Hematopoietic multipotent progenitor cell (in vitro differentiated cells): ENCODE measurements at regions not wholly inside any gene's neighbourhood (a gene's known extent, or its start where the extent isn't known, plus 50 kb on each side); places are given as distances from the start of the nearest gene placed in this dataset.
A peak's percentile ranks its signal among the peaks of the same experiment; 100 is the strongest.
"Not testable (repeated sequence)": the region's sequence is repeated elsewhere in the genome, so short reads cannot be mapped to it uniquely, and the experiment has no call there.

Experiments used
- DNase-seq, 3 donors: peaks; one replicate each; pipeline ENCODE4 v3.0.0-alpha.2; 2011 to 2015; ENCODE audit warnings: low read depth in 2 of 3, low spot score in 2 of 3

DNA sequence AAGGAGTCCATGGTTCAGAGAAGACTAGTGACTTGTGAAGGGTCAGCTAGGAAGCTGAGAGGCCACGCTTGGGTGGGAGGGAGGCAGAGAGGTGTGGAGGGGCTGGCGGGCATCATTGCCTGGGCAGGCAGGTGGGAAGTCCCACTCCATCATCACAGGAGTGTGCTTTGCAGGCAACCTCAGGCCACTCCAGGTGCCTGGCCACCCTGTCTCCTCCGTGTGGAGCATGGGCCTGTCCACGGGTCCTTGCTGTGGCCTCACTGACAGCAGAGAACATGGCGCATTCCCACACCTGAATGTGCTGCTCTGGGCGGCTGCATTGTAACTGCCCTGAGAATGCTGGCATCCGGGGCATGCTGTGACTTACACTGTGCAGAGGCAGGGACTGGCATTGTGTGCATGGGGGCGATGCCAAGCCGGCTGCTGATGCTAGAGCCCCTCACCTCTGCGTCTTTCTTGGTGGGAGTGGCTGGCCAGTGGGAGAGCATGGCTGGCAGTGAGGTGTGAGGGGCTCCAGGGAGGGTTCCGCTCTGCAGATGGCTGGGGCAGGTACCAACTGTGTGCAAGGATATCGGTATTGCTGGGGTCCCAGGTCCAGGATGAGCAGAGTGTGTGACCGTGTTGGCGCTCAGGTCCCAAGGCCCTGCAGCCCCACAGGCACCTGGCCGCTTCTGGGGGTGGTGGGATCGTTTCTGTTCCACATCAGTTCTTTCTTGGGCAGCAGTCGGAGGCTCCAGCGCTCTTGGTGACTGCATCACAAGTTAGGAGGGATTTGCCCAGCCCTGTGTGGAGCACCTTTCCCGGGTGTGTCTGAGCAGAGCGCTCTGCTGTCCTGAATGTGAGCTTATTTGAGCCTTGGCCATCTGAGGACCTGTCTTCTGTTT is 94.8 kb downstream of the NPIPB11 start:
- no peak for DNase-seq

GRCh38 chr16:29310852-29311314 is 95.6 kb downstream of the NPIPB11 start:
- DNase-seq = no peak

GRCh38 chr16:29310243-29310642 is 96.3 kb downstream of the NPIPB11 start:
- DNase-seq = not testable (repeated sequence)

- not testable (repeated sequence) for DNase-seq
These were observed 96.9 kb downstream of the NPIPB11 start for GRCh38 chr16:29309601-29310000.

DNA sequence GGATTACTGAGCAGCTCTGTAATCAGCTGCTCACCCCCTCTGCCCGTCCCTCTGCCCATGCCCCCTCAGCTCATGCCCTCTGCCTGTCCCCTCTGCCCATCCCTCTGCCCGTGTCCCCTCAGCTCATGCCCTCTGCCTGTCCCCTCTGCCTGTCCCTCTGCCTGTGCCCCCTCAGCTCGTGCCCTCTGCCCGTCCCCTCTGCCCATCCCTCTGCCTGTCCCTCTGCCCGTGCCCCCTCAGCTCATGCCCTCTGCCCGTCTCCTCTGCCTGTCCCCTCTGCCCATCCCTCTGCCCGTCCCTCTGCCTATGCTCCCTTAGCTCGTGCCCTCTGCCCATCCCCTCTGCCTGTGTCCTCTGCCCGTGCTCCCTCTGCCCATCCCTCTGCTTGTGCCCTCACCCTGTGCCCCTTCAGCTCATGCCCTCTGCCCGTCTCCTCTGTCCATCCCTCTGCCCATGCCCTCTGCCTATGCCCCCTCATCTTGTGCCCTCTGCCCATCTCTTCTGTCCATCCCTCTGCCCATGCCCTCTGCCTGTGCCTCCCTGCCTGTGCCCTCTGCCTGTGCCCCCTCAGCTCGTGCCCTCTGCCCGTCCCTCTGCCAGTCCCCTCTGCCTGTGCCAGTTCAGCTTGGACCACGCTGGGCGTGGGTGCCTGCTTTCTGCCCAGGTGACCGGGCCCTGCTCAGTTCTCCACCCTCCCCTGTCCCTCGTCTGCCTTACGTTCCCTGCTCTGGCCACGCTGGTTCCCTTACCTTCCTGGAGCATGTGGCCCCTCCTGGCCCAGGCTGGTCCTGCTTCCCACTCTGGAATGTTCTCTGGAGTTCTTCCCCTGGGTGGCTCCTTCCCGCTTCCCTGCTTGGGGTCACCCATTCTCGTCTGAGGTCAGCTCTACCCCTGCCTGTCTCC is 97.6 kb downstream of the NPIPB11 start:
- no peak for DNase-seq

DNA sequence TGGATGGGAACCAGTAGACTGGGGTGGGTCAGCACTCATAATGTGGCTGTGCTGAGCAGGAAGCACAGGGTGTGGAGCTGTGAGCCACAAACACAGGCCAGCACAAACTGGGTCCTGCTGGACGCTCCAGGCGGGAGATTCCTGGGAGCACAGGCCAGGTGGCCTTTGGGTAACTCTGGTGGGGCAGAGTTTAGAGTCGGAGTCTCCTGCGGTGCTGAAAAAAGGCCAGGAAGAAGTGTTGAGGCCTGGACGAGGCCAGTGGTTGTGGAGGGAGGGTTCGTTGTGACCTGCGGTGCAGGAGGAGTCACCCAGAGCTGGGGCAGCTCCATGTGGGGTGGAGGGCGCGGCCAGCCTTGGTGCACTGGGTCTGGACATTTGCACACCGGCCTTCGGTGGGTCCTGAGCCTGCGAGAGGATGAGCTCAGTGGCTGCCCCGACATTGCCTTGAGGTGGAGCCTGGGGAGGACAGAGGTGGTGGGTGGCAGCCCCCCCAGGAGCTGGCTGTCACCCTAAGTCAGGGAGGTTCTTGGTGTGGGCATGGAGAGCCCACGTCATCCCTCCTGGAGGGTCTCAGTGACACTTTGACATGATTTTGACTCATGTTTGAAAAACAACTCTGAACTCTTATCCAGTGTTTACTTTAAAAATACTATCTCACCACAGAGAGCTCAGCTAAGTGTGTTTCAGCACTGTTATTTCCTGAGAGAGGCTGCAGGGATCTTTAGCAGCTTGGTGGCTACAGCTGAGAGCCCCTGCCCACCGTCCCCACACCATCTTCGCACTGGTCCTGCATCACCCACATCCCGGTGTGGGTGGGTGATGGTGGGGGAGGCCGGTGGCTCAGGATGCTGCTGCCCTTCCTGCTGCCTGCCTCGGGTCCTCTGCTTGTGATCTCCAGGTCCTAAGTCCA is 98.7 kb downstream of the NPIPB11 start:
- no peak for DNase-seq

GRCh38 chr16:29306943-29307597 is 99.4 kb downstream of the NPIPB11 start:
- DNase-seq = no peak

DNA sequence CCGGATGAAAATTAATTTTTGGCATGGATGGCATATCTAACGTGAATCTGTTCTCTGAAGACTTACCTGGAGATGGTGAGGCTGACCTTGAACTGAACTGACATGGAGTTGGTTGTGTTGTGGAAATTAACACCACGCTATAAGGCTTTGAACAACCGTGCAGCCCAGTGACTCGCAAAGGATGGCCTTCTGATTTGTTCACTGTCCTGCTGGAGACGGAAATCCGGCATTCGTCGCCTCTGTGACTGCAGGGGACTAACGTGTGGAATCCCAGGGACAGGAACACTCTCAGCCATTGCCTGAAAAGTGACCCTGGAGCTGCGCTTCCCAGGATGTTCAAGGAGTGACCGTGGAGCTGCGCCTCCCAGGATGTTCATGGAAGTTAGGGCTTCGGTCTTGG is 100.3 kb downstream of the NPIPB11 start:
- DNase-seq = no peak

DNA sequence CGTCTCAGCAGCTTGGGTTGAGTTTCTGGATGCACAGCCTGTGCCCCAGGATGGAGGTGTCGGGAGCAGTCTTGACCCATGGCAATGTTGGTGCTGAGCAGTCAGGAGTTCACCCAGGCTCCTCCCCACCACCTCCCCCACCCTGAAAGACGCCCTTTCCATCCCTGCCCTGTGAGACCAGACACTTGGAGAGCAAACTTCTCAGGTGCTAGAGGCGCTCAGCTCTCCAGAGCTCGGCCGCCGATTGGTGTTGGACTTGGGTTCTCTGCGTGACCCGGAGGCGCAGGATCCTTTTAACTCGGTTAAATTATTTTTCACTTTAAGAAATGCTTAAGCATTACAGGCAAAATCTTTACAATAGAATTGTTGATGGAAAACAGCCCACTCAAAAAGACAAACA is 101.5 kb downstream of the NPIPB11 start:
- not testable (repeated sequence) for DNase-seq

DNA sequence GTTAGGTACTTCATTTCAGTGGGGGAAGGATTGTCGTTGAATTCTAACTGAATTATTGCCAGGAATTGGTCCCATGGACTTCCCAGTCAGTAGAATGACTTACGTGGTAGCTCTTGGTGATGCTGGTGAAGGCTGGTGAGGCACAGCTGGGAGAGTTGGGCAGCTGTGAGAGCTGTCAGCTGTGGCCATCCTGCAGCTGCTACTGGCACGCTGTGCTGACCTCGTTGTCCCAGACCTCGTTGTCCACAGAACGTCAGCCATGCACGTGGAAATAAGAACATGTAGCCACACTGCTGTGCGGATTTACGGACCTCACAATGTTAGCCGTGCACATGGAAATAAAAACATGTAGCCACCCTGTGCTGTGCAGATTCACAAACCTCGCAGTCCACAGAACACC is 102.3 kb downstream of the NPIPB11 start:
- DNase-seq = no peak

DNA sequence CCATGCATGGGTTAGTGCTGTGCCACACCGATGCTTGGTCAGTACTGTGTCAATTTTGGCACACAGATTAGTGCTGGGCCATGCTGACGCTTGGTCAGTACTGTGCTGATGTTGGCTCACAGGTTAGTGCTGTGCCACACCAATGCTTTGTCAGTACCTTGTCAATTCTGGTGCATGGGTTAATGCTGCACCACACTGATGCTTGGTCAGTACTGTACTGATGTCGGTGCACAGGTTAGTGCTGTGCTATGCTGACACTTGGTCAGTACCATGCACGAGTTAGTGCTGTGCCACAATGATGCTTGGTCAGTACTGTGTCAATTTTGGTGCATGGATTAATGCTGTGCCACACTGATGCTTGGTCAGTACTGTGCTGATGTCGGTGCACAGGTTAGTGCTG is 103.0 kb downstream of the NPIPB11 start:
- no peak for DNase-seq

GRCh38 chr16:29302976-29303375 is 103.5 kb downstream of the NPIPB11 start:
- DNase-seq = no peak

GRCh38 chr16:29302433-29302832 is 104.1 kb downstream of the NPIPB11 start:
- DNase-seq = not testable (repeated sequence)

DNA sequence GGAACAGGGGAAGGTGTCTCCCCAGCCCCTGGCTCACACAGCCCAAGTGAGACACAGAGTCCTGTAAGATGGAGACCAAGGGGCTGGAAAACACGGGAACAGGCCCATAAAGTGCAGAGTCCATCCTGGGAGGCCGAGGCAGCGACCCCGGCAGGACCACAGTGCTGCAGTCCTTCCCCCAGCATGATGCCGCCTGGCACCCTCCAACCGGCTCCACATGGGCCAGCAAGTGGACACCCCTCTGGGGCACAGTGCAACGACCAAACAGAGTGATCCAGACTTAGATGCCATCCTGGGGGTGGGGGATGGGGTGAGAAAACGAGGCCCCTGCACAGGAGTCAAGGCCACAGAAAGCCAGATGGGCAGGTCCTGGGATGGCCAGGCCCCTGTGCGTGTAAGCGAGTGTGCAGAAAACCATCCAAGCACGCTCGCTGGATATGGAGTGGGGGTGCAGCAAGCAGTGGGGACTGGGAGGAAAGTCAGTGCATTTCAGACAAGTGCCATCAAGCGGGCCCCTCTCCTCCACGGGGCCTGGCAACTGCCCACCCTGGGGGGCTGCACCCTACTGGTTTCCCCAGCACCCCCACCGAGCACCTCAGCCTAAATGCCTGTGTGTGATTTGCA is 104.7 kb downstream of the NPIPB11 start:
- DNase-seq = not testable (repeated sequence)

GRCh38 chr16:29300541-29301535 is 105.7 kb downstream of the NPIPB11 start:
- not testable (repeated sequence) for DNase-seq

DNA sequence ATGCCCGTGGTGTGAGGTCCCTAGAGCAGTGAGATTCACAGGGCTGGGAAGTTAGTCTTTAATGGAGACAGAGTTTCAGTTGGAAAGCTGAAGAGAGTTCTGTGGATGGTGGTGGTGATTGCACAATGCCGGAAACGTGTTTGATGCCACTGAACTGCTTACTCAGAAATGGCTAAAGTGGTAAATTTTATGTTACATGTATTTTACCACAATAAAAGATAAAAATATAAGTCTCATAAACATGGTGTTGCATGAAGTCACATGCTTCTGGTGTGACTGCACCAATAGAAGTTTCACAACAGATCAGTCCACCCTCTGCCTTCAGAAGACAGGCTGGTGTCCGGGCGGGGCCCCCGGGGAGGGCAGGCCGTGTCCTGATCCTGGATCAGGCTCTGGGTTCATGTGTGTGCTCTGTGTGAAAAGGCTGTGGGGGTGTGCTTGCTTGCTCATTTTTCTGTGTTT is 106.5 kb downstream of the NPIPB11 start:
- peak in 2 of 3 donors; percentile 22 to 29 for DNase-seq

- DNase-seq = not testable (repeated sequence)
These were observed 107.5 kb downstream of the NPIPB11 start for GRCh38 chr16:29298997-29299396.

GRCh38 chr16:29298307-29298706 is 108.2 kb downstream of the NPIPB11 start:
- not testable (repeated sequence) for DNase-seq
